ENCODE measurements at regions not wholly inside any gene's neighbourhood (a gene's known extent, or its start where the extent isn't known, plus 50 kb on each side); places are given as distances from the start of the nearest gene placed in this dataset.
"Not testable (repeated sequence)": the region's sequence is repeated elsewhere in the genome, so short reads cannot be mapped to it uniquely, and the experiment has no call there.

DNA sequence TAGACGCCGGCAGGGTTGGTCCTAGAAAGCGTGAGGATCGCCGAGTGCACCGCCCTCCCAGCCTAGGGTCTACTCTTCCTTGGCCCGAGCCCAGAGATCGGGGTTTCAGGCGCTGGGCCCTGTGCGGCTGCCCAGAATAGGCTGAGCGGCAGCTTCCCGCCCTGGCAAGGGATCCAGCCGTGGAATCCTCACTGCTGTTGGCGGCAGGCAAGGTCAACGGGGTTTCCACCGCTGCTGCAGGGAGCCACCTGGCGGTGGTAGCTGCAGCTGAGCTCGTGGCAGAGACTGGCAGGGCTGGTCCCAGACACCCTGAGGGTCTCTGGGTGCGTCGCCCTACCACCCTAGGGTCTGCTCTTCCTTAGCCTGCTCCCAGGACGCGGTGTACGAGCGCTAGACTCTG is 583.1 kb downstream of the TUBA3C start:
- H2BK5ac ChIP-seq (ENCODE audit: low read depth, low read length, poor library complexity, severe bottlenecking); H2AK9ac ChIP-seq (replicated peaks; ENCODE audit: low read depth, low read length, poor library complexity); H2BK15ac ChIP-seq (ENCODE audit: low read depth, low read length); H4K91ac ChIP-seq (ENCODE audit: insufficient read depth, low read depth, low read length); H3K14ac ChIP-seq (replicated peaks; ENCODE audit: low read depth, low read length); H2AK5ac ChIP-seq (ENCODE audit: low read depth, low read length); H3K4me2 ChIP-seq (ENCODE audit: low read depth, low read length); ATAC-seq (ENCODE audit: low read depth); H3K4me3 ChIP-seq (ENCODE audit: insufficient read depth, low read depth, low read length); H4K20me1 ChIP-seq (ENCODE audit: insufficient read depth, low read length); dilution Hi-C loops (cut with HindIII; ENCODE audit: low sequenced_read_pairs, unreplicated experiment); H2BK120ac ChIP-seq (ENCODE audit: low read depth, low read length); in situ Hi-C loops (cut with MboI; ENCODE audit: low sequenced_read_pairs); H4K8ac ChIP-seq (ENCODE audit: low read depth in 2 of 2, low read length in 2 of 2); H3K27me3 ChIP-seq (ENCODE audit: control insufficient read depth, insufficient read depth, low read length); H3K23ac ChIP-seq (ENCODE audit: low read depth, low read length); intact Hi-C loops (cut with micrococcal nuclease); DNase-seq; H2AFZ ChIP-seq (replicated peaks; ENCODE audit: low read length, poor library complexity); H3K4ac ChIP-seq (ENCODE audit: low read depth, low read length); BruUV-seq (replicated peaks); H3K56ac ChIP-seq (ENCODE audit: extremely low read depth, insufficient read depth, low read length); H3K9ac ChIP-seq (ENCODE audit: low read depth, low read length); H3K4me1 ChIP-seq (ENCODE audit: control insufficient read depth, insufficient read depth, low read length); H3K79me1 ChIP-seq (ENCODE audit: low read depth in 1 of 2, low read length in 2 of 2); H2BK20ac ChIP-seq (ENCODE audit: low read depth, low read length); H3K27ac ChIP-seq (ENCODE audit: insufficient read depth, low read length); H4K5ac ChIP-seq (ENCODE audit: low read depth, low read length); H3K9me1 ChIP-seq (ENCODE audit: insufficient read depth, low read length); H3K36me3 ChIP-seq (ENCODE audit: control insufficient read depth, insufficient read depth, low read length); POLR2A ChIA-PET (ENCODE audit: unreplicated experiment); H3K9me3 ChIP-seq (ENCODE audit: control insufficient read depth, insufficient read depth, low read length); CTCF ChIA-PET; H3K18ac ChIP-seq (ENCODE audit: low read depth, low read length): not testable (repeated sequence)
- 66% methylated on average over 7 of the region's 24 CpGs; no CpG with 5 or more reads in 1 of the 2 experiments for WGBS, 2 experiments (ENCODE audit: extremely low coverage in 2 of 2, insufficient read length in 1 of 2)

DNA sequence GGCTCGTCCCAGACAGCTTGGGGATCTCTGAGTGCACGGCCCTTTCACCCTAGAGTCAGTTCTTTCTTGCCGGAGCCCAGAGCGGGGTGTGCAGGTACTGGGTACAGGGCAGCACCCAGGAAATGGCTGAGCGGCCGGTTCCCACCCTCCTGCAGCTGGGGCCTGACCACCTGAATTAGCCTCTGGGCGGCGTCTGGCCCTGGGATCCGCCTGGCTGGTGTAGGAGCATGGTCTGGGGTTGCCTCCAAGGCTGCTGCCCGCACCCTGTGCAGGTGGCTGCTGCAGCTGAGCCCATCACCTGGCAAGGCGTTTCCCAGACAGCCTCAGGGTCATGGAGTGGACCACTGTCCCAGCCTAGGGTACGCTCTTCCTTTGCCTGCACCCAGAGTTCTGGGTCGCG is 583.7 kb downstream of the TUBA3C start:
- H2AFZ ChIP-seq (replicated peaks; ENCODE audit: low read length, poor library complexity); H4K91ac ChIP-seq (ENCODE audit: insufficient read depth, low read depth, low read length); H3K56ac ChIP-seq (ENCODE audit: extremely low read depth, insufficient read depth, low read length); H2BK15ac ChIP-seq (ENCODE audit: low read depth, low read length); H2BK120ac ChIP-seq (ENCODE audit: low read depth, low read length); H3K18ac ChIP-seq (ENCODE audit: low read depth, low read length); H3K36me3 ChIP-seq (ENCODE audit: control insufficient read depth, insufficient read depth, low read length); H2AK5ac ChIP-seq (ENCODE audit: low read depth, low read length); H4K8ac ChIP-seq (ENCODE audit: low read depth in 2 of 2, low read length in 2 of 2); POLR2A ChIA-PET (ENCODE audit: unreplicated experiment); H3K27me3 ChIP-seq (ENCODE audit: control insufficient read depth, insufficient read depth, low read length); H3K4me1 ChIP-seq (ENCODE audit: control insufficient read depth, insufficient read depth, low read length); H2AK9ac ChIP-seq (replicated peaks; ENCODE audit: low read depth, low read length, poor library complexity); H3K23ac ChIP-seq (ENCODE audit: low read depth, low read length); CTCF ChIA-PET; H3K27ac ChIP-seq (ENCODE audit: insufficient read depth, low read length); intact Hi-C loops (cut with micrococcal nuclease); H3K9ac ChIP-seq (ENCODE audit: low read depth, low read length); BruUV-seq (replicated peaks); in situ Hi-C loops (cut with MboI; ENCODE audit: low sequenced_read_pairs); dilution Hi-C loops (cut with HindIII; ENCODE audit: low sequenced_read_pairs, unreplicated experiment); ATAC-seq (ENCODE audit: low read depth); H3K4ac ChIP-seq (ENCODE audit: low read depth, low read length); H3K4me2 ChIP-seq (ENCODE audit: low read depth, low read length); H2BK20ac ChIP-seq (ENCODE audit: low read depth, low read length); H3K14ac ChIP-seq (replicated peaks; ENCODE audit: low read depth, low read length); DNase-seq; H2BK5ac ChIP-seq (ENCODE audit: low read depth, low read length, poor library complexity, severe bottlenecking); H4K20me1 ChIP-seq (ENCODE audit: insufficient read depth, low read length); H4K5ac ChIP-seq (ENCODE audit: low read depth, low read length); H3K9me1 ChIP-seq (ENCODE audit: insufficient read depth, low read length); H3K4me3 ChIP-seq (ENCODE audit: insufficient read depth, low read depth, low read length); H3K9me3 ChIP-seq (ENCODE audit: control insufficient read depth, insufficient read depth, low read length); H3K79me1 ChIP-seq (ENCODE audit: low read depth in 1 of 2, low read length in 2 of 2): not testable (repeated sequence)
- WGBS, 2 experiments (ENCODE audit: extremely low coverage in 2 of 2, insufficient read length in 1 of 2): 67% methylated on average over 7 of the region's 14 CpGs; no CpG with 5 or more reads in 1 of the 2 experiments
